Kidney (tissue), 13 donors: ENCODE measurements at regions not wholly inside any gene's neighbourhood (a gene's known extent, or its start where the extent isn't known, plus 50 kb on each side); places are given as distances from the start of the nearest gene placed in this dataset.

Experiments used
- DNase-seq, 5 donors: peaks; one replicate each; pipeline ENCODE4 v3.0.0-alpha.2; 2013 to 2020
- FAIRE-seq: peaks from 2 replicates; lab custom pipeline; 2012; peaks lifted over from hg19 to GRCh38; lab: Jason Lieb, UNC
- H3K27ac ChIP-seq, 2 donors: one replicate each; pipeline ENCODE4 v1.7.0; 2013; ENCODE audit warnings: low read depth in 2 of 2, low read length in 2 of 2, inconsistent platforms in 1 of 2
- H3K27me3 ChIP-seq: one replicate; pipeline ENCODE4 v1.7.1; 2013; ENCODE audit warnings: low read length, inconsistent platforms; ENCODE audit not compliant: control insufficient read depth, insufficient read depth
- H3K36me3 ChIP-seq, 3 donors: one replicate each; pipeline versions ENCODE4 v1.7.0 to v1.7.1; 2013; ENCODE audit warnings: low read length in 3 of 3, control low read depth in 1 of 3, inconsistent platforms in 1 of 3; ENCODE audit not compliant: insufficient read depth in 3 of 3, control insufficient read depth in 2 of 3
- H3K4me1 ChIP-seq, 3 donors: one replicate each; pipeline versions ENCODE4 v1.7.0 to v1.7.1; 2013; ENCODE audit warnings: low read length in 3 of 3, inconsistent platforms in 1 of 3, low read depth in 1 of 3; ENCODE audit not compliant: control insufficient read depth in 2 of 3, insufficient read depth in 2 of 3
- H3K4me3 ChIP-seq, 3 donors: one replicate each; pipeline versions ENCODE4 v1.7.0 to v1.8.1; 2013; ENCODE audit warnings: low read length in 3 of 3, control low read depth in 1 of 3, inconsistent platforms in 1 of 3
- H3K9ac ChIP-seq, 3 donors: one replicate each; pipeline versions ENCODE4 v1.7.0 to v1.7.1; 2013; ENCODE audit warnings: low read length in 3 of 3, control low read depth in 1 of 3, inconsistent platforms in 1 of 3
- H3K9me3 ChIP-seq, 3 donors: one replicate each; pipeline versions ENCODE4 v1.7.0 to v1.7.1; 2013; ENCODE audit warnings: low read length in 3 of 3, control low read depth in 1 of 3, inconsistent platforms in 1 of 3; ENCODE audit not compliant: control insufficient read depth in 2 of 3, insufficient read depth in 1 of 3
- intact Hi-C: fragments of 100-400 bp; cut with DNase I; formaldehyde crosslinking; loops from one replicate; pipeline ENCODE4 v1.11.1; 2022
- TF ChIP-seq, protein P1 (sequence below): IDR thresholded peaks from 3 replicates; pipeline ENCODE4 v1.5.1; 2012; ENCODE audit warnings: mild to moderate bottlenecking, moderate library complexity, borderline replicate concordance; ENCODE audit not compliant: insufficient read depth; ENCODE audit errors: extremely low read depth
- donor health status: control.
- donor health status: control.
- donor health status: control.
- donor health status: control.
- donor health status: control.
- donor health status: DM: yes; HTN: yes; CAD: no.
- donor health status: Normal renal cell carcinoma (clear cell type).

DNA sequence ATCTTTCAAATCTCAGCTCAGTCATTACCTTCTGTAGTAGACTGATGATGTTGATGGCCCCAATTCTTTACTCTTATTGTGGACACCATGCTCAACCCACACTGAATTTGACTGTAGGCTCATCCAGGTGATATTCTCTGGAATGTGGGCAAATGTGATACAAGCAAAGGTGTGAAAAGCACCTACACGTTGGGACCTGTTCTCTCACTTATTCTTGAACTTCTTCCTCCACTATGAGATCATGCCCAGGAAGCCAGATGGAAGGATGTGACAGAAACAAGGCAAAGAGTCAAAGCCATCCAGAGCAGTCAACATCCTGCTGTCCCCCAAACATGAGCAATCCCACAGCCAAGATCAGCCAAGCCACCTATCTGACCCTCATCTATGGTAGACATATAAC is 471.2 kb upstream of the UBE2E2 start:
- TF ChIP-seq, protein P1, sequence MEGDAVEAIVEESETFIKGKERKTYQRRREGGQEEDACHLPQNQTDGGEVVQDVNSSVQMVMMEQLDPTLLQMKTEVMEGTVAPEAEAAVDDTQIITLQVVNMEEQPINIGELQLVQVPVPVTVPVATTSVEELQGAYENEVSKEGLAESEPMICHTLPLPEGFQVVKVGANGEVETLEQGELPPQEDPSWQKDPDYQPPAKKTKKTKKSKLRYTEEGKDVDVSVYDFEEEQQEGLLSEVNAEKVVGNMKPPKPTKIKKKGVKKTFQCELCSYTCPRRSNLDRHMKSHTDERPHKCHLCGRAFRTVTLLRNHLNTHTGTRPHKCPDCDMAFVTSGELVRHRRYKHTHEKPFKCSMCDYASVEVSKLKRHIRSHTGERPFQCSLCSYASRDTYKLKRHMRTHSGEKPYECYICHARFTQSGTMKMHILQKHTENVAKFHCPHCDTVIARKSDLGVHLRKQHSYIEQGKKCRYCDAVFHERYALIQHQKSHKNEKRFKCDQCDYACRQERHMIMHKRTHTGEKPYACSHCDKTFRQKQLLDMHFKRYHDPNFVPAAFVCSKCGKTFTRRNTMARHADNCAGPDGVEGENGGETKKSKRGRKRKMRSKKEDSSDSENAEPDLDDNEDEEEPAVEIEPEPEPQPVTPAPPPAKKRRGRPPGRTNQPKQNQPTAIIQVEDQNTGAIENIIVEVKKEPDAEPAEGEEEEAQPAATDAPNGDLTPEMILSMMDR, result no peak
- DNase-seq (no peak), FAIRE-seq (no peak)
- Histone ChIP-seq H3K9ac (no peak overlapping the region), H3K9me3 (no peaks in the 10 kb centered on the region), H3K36me3 (no peaks in the 10 kb centered on the region), H3K4me3 (no peak overlapping the region), H3K4me1 (no peaks in the 10 kb centered on the region), H3K27me3 (no peaks in the 10 kb centered on the region), H3K27ac (no peak overlapping the region)
- intact Hi-C loops, result no loop called here

DNA sequence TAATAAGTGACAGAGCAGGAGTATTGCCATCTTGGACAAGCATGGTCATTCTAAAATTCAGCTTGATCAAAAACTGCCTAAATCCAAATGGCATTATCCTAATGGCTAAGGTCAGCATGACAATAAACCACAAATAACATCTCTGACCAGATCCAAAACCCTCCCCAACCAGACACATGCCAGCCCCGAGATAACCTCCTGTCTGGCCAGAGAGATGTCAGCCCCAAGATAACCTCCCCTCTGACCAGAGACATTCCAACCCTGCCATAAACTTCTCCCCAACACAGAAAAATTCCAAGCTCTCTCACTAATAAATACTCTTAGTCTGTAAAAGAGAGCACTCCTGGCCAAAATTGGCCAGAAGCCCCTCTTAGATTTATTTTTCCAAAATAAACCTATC is 470.5 kb upstream of the UBE2E2 start:
- no peaks in the 10 kb centered on the region for H3K36me3 ChIP-seq
- no peak overlapping the region for H3K27ac ChIP-seq
- TF ChIP-seq, protein P1, result no peak
- H3K9ac ChIP-seq, result no peak overlapping the region
- no peaks in the 10 kb centered on the region for H3K4me1 ChIP-seq
- no peaks in the 10 kb centered on the region for H3K9me3 ChIP-seq
- intact Hi-C loops, result no loop called here
- no peak for FAIRE-seq
- H3K4me3 ChIP-seq, result no peak overlapping the region
- no peaks in the 10 kb centered on the region for H3K27me3 ChIP-seq
- no peak for DNase-seq

DNA sequence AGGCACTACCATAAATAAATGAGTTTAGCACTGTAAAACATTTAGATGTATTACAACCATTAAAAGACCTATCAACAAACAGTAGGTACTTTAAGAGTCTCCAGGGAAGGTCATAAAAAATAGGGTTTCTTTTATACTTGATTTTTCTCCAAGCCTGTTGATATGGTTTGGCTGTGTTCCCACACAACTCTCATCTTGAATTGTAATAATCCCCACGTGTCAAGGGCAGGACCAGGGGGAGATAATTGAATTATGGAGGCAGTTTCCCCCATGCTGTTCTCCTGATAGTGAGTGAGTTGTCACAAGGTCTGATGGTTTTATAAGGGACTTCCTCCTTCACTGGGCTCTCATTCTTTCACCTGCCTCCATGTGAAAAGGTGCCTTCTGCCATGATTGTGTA is 468.9 kb upstream of the UBE2E2 start:
- intact Hi-C loops, result no loop called here
- TF ChIP-seq, protein P1, result no peak
- no peak for FAIRE-seq
- no peaks in the 10 kb centered on the region for H3K36me3 ChIP-seq
- H3K9ac ChIP-seq, result no peak overlapping the region
- no peak overlapping the region for H3K4me3 ChIP-seq
- H3K4me1 ChIP-seq, result no peaks in the 10 kb centered on the region
- no peaks in the 10 kb centered on the region for H3K27me3 ChIP-seq
- H3K27ac ChIP-seq, result no peak overlapping the region
- H3K9me3 ChIP-seq, result no peaks in the 10 kb centered on the region
- peak in 3 of 5 donors; percentile 12 to 60 (median 35) for DNase-seq

DNA sequence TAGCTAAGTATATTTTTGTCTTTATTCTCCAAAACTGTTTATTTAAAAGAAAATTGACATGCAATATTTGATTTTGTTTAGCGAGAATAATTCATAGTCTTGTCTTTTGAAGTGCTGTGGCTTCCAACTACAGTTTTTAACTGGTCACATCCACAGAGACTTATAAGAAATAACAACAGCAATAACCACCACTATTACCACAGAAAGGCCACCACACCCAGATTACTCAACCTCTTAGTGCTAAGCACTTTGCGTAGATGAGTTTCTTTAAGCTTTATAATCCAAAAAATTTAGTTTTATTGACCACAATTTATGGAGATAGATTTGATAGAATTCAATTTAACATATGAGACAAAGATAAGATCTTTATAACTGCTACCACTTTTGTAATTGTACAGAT is 468.4 kb upstream of the UBE2E2 start:
- H3K9me3 ChIP-seq, result no peaks in the 10 kb centered on the region
- TF ChIP-seq, protein P1, result no peak
- no peaks in the 10 kb centered on the region for H3K4me1 ChIP-seq
- no peak for FAIRE-seq
- H3K4me3 ChIP-seq, result no peak overlapping the region
- intact Hi-C loops, result no loop called here
- no peak overlapping the region for H3K9ac ChIP-seq
- no peak overlapping the region for H3K27ac ChIP-seq
- no peak for DNase-seq
- no peaks in the 10 kb centered on the region for H3K27me3 ChIP-seq
- no peaks in the 10 kb centered on the region for H3K36me3 ChIP-seq
